CD14-positive monocyte (primary cell): ENCODE measurements at regions not wholly inside any gene's neighbourhood (a gene's known extent, or its start where the extent isn't known, plus 50 kb on each side); places are given as distances from the start of the nearest gene placed in this dataset.

ENCODE experiments used
- DNase-seq, 3 donors: peaks; one replicate each; pipeline ENCODE4 v3.0.0-alpha.2; 2011 to 2022
- H2AFZ ChIP-seq: 2 replicates; pipeline ENCODE4 v1.6.0; 2012; ENCODE audit warnings: mild to moderate bottlenecking, low read depth, low read length, inconsistent platforms; ENCODE audit not compliant: insufficient read depth, poor library complexity, severe bottlenecking
- H3K27ac ChIP-seq, 2 donors: 1 replicate in 1 of 2; 2 replicates in 1 of 2; pipeline ENCODE4 v1.5.1; 2012 to 2013; ENCODE audit warnings: low read length in 2 of 2, control low read depth in 1 of 2, inconsistent platforms in 1 of 2, low read depth in 1 of 2, mild to moderate bottlenecking in 1 of 2
- H3K27me3 ChIP-seq, 2 donors: one replicate each; pipeline versions ENCODE4 v1.6.0 to v1.6.1; 2011 to 2013; ENCODE audit warnings: low read length in 2 of 2; ENCODE audit not compliant: control insufficient read depth in 2 of 2, insufficient read depth in 2 of 2
- H3K36me3 ChIP-seq, 2 donors: replicated peaks in 1 of 2; 1 replicate in 1 of 2; 2 replicates in 1 of 2; pipeline versions ENCODE4 v1.5.1 to v1.6.1; 2012 to 2013; ENCODE audit warnings: low read length in 2 of 2, control low read depth in 1 of 2, inconsistent platforms in 1 of 2, mild to moderate bottlenecking in 1 of 2; ENCODE audit not compliant: insufficient read depth in 2 of 2, control insufficient read depth in 1 of 2
- H3K4me1 ChIP-seq, 2 donors: 1 replicate in 1 of 2; 2 replicates in 1 of 2; pipeline versions ENCODE4 v1.5.1 to v1.6.1; 2012 to 2013; ENCODE audit warnings: low read length in 2 of 2, control low read depth in 1 of 2, inconsistent platforms in 1 of 2, mild to moderate bottlenecking in 1 of 2, moderate library complexity in 1 of 2; ENCODE audit not compliant: insufficient read depth in 2 of 2, control insufficient read depth in 1 of 2
- H3K4me2 ChIP-seq: replicated peaks from 2 replicates; pipeline ENCODE3; 2012; ENCODE audit warnings: low read length, moderate library complexity, mild to moderate bottlenecking; ENCODE audit not compliant: poor library complexity, severe bottlenecking; ENCODE audit errors: extremely low read depth
- H3K4me3 ChIP-seq, 3 experiments: fragments of 200-600 bp in 1 of 3; sonication (generic) in 1 of 3; replicated peaks in 1 of 3; 1 replicate in 2 of 3; 2 replicates in 1 of 3; pipeline ENCODE4 v1.5.1; 2011 to 2013; ENCODE audit warnings: low read length in 3 of 3, mild to moderate bottlenecking in 3 of 3, control low read depth in 2 of 3, low read depth in 2 of 3, inconsistent platforms in 1 of 3, moderate library complexity in 1 of 3
- H3K79me2 ChIP-seq: 2 replicates; pipeline ENCODE4 v1.6.0; 2012; ENCODE audit warnings: mild to moderate bottlenecking, control low read depth, inconsistent platforms, low read length, moderate library complexity; ENCODE audit not compliant: insufficient read depth
- H3K9ac ChIP-seq: 2 replicates; pipeline ENCODE4 v1.6.0; 2017; ENCODE audit warnings: low read length, mild to moderate bottlenecking; ENCODE audit not compliant: insufficient read depth, poor library complexity, severe bottlenecking
- H3K9me3 ChIP-seq, 2 donors: replicated peaks in 1 of 2; 1 replicate in 1 of 2; 2 replicates in 1 of 2; pipeline versions ENCODE4 v1.5.1 to v1.6.1; 2012 to 2013; ENCODE audit warnings: low read length in 2 of 2, control low read depth in 1 of 2; ENCODE audit not compliant: control insufficient read depth in 1 of 2, insufficient read depth in 1 of 2
- H4K20me1 ChIP-seq: 2 replicates; pipeline ENCODE4 v1.6.0; 2012; ENCODE audit warnings: mild to moderate bottlenecking, low read length, control low read depth, moderate library complexity; ENCODE audit not compliant: insufficient read depth
- H3K27ac Mint-ChIP-seq, 7 donors: one replicate each; pipeline ENCODE4 v1.8.0; 2020; ENCODE audit warnings: mild to moderate bottlenecking in 7 of 7, mixed read lengths in 7 of 7, moderate library complexity in 6 of 7, inconsistent platforms in 2 of 7
- H3K27me3 Mint-ChIP-seq, 3 donors: one replicate each; pipeline ENCODE4 v1.8.0; 2021 to 2022; ENCODE audit warnings: low read depth in 3 of 3, mild to moderate bottlenecking in 3 of 3, mixed read lengths in 3 of 3, moderate library complexity in 3 of 3, inconsistent platforms in 1 of 3
- H3K36me3 Mint-ChIP-seq, 2 donors: one replicate each; pipeline ENCODE4 v1.8.0; 2020; ENCODE audit warnings: mixed read lengths in 2 of 2, inconsistent platforms in 1 of 2, mild to moderate bottlenecking in 1 of 2
- H3K4me1 Mint-ChIP-seq: one replicate; pipeline ENCODE4 v1.8.0; 2020; ENCODE audit warnings: mild to moderate bottlenecking, mixed read lengths
- H3K4me3 Mint-ChIP-seq, 2 donors: one replicate each; pipeline ENCODE4 v1.8.0; 2020; ENCODE audit warnings: mild to moderate bottlenecking in 2 of 2, mixed read lengths in 2 of 2, moderate library complexity in 1 of 2
- H3K9me3 Mint-ChIP-seq, 7 donors: one replicate each; pipeline ENCODE4 v1.8.0; 2020 to 2022; ENCODE audit warnings: mixed read lengths in 7 of 7, mild to moderate bottlenecking in 6 of 7, moderate library complexity in 6 of 7, inconsistent platforms in 2 of 7
- CTCF ChIP-seq: fragments of 200-600 bp; IDR thresholded peaks from one replicate; pipeline ENCODE4 v1.8.0; 2022; ENCODE audit warnings: antibody characterized with exemption, mild to moderate bottlenecking
- WGBS: methylation state at CpG from one replicate; pipeline ENCODE4 v1.1.5; 2013; ENCODE audit warnings: missing lambda C conversion rate; ENCODE audit not compliant: insufficient coverage; 5-methylcytosine and 5-hydroxymethylcytosine counted together
- intact Hi-C, 2 donors: fragments of 100-400 bp; cut with micrococcal nuclease; formaldehyde crosslinking; loops; one replicate each; pipeline versions ENCODE4 v1.15.0 to v1.15.1; 2023

DNA sequence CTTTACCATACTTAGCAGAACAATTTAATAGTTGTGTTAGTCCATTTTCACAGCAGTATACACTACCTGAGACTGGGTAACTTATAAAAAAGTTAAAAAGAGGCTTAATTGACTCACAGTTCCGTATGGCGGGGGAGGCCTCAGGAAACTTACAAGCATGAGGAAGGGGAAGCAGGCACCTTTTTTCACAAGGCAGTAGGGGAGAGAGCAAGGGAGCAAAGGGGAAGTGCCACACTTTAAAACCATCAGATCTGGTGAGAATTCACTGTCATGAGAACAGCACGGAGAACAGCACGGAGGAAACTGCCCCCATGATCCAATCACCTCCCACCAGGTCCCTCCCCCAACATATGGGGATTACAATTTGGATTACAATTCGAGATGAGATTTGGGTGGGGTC, 269.9 kb downstream of the MTRR start:
- H3K9me3 Mint-ChIP-seq: peaks cover 0 to 6% (median 3%) of the 10 kb centered on the region in 7 donors
- no peak overlapping the region for H3K4me2 ChIP-seq
- no peak overlapping the region for H3K4me3 ChIP-seq
- H3K27ac ChIP-seq: no peak overlapping the region
- no peak overlapping the region for H3K4me3 Mint-ChIP-seq
- H3K9ac ChIP-seq: no peak overlapping the region
- H3K36me3 ChIP-seq: no peaks in the 10 kb centered on the region
- H3K4me1 Mint-ChIP-seq: no peaks in the 10 kb centered on the region
- no peaks in the 10 kb centered on the region for H3K79me2 ChIP-seq
- no peaks in the 10 kb centered on the region for H3K9me3 ChIP-seq
- H2AFZ ChIP-seq: no peak overlapping the region
- intact Hi-C loops: no loop called here
- H3K27ac Mint-ChIP-seq: no peak overlapping the region
- no peaks in the 10 kb centered on the region for H3K36me3 Mint-ChIP-seq
- WGBS: 40% methylated on average over 2 of the region's 5 CpGs
- H3K4me1 ChIP-seq: no peaks in the 10 kb centered on the region
- H3K27me3 ChIP-seq: no peaks in the 10 kb centered on the region
- no peak for TF ChIP-seq CTCF
- DNase-seq: no peak
- H3K27me3 Mint-ChIP-seq: peaks cover 0 to 2% (median 0%) of the 10 kb centered on the region in 3 donors
- no peaks in the 10 kb centered on the region for H4K20me1 ChIP-seq

GRCh38 chr5:8150791-8151190, 281.8 kb downstream of the MTRR start:
- DNase-seq: no peak
- no peaks in the 10 kb centered on the region for H3K4me1 ChIP-seq
- no peak for TF ChIP-seq CTCF
- H3K36me3 ChIP-seq: no peaks in the 10 kb centered on the region
- intact Hi-C loops: no loop called here
- no peaks in the 10 kb centered on the region for H3K27me3 ChIP-seq
- H3K27ac Mint-ChIP-seq: no peak overlapping the region
- no peak overlapping the region for H2AFZ ChIP-seq
- peaks cover 0 to 6% (median 2%) of the 10 kb centered on the region in 7 donors for H3K9me3 Mint-ChIP-seq
- no peak overlapping the region for H3K9ac ChIP-seq
- no peaks in the 10 kb centered on the region for H3K4me1 Mint-ChIP-seq
- no peak overlapping the region for H3K4me3 ChIP-seq
- H3K4me2 ChIP-seq: no peak overlapping the region
- no peak overlapping the region for H3K4me3 Mint-ChIP-seq
- no CpG with 5 or more reads among the region's 1 CpG for WGBS
- H3K36me3 Mint-ChIP-seq: no peaks in the 10 kb centered on the region
- H3K27ac ChIP-seq: no peak overlapping the region
- H3K27me3 Mint-ChIP-seq: peaks cover 0 to 1% (median 1%) of the 10 kb centered on the region in 3 donors
- H4K20me1 ChIP-seq: no peaks in the 10 kb centered on the region
- H3K79me2 ChIP-seq: no peaks in the 10 kb centered on the region
- H3K9me3 ChIP-seq: peaks cover 0 to 7% of the 10 kb centered on the region in 2 donors
